Mucosa of descending colon (tissue), 3 donors: ENCODE measurements at regions not wholly inside any gene's neighbourhood (a gene's known extent, or its start where the extent isn't known, plus 50 kb on each side); places are given as distances from the start of the nearest gene placed in this dataset.

Experiments
- ATAC-seq: fragments of 200-7000 bp; cut with Tn5 transposase; one replicate; pipeline ENCODE4 v1.9.1; 2020; ENCODE audit warnings: mild to moderate bottlenecking, moderate library complexity
- DNase-seq, 3 donors: peaks; one replicate each; pipeline ENCODE4 v3.0.0-alpha.2; 2020
- H3K36me3 ChIP-seq: fragments of 200-600 bp; one replicate; pipeline ENCODE4 v1.8.0; 2021; ENCODE audit warnings: low read depth, mild to moderate bottlenecking
- H3K4me1 ChIP-seq: fragments of 200-600 bp; one replicate; pipeline ENCODE4 v1.8.0; 2021; ENCODE audit warnings: low read depth, mild to moderate bottlenecking
- H3K4me3 ChIP-seq: fragments of 200-600 bp; one replicate; pipeline ENCODE4 v1.8.0; 2021; ENCODE audit warnings: mild to moderate bottlenecking
- H3K9me3 ChIP-seq: fragments of 200-600 bp; one replicate; pipeline ENCODE4 v1.8.0; 2021; ENCODE audit warnings: mild to moderate bottlenecking
- CTCF ChIP-seq: fragments of 200-600 bp; IDR thresholded peaks from one replicate; pipeline ENCODE4 v1.8.0; 2022; ENCODE audit warnings: antibody characterized with exemption, mild to moderate bottlenecking
- intact Hi-C, 2 donors: fragments of 100-400 bp; cut with DNase I in 1 of 2; cut with micrococcal nuclease in 1 of 2; formaldehyde crosslinking; loops; one replicate each; pipeline versions ENCODE4 v1.11.0 to v1.11.1; 2022; cut with DNase I, micrococcal nuclease
- donor health status: DM: no; HTN: no; CAD: no; lungs with moderate emphysema.
- donor health status: DM: no; HTN: no; CAD: no.
- donor health status: DM: no; HTN: yes; CAD: no.

GRCh38 chr5:159764283-159765134, 151.8 kb upstream of the ADRA1B start:
- Histone ChIP-seq H3K9me3 (no peaks in the 10 kb centered on the region), H3K36me3 (no peaks in the 10 kb centered on the region), H3K4me1 (no peaks in the 10 kb centered on the region), H3K4me3 (no peak overlapping the region)
- intact Hi-C loops: no loop called here
- no peak for DNase-seq
- ATAC-seq: no peak
- no peak for TF ChIP-seq CTCF

GRCh38 chr5:159765135-159765433, 151.2 kb upstream of the ADRA1B start:
- Histone ChIP-seq H3K9me3 (no peaks in the 10 kb centered on the region), H3K36me3 (no peaks in the 10 kb centered on the region), H3K4me3 (no peak overlapping the region), H3K4me1 (no peaks in the 10 kb centered on the region)
- DNase-seq (no peak), ATAC-seq (no peak)
- TF ChIP-seq CTCF: no peak
- intact Hi-C loops: no loop called here

GRCh38 chr5:159765760-159766517, 150.3 kb upstream of the ADRA1B start:
- intact Hi-C loops: no loop called here
- no peak overlapping the region for H3K4me3 ChIP-seq
- ATAC-seq: no peak

GRCh38 chr5:159768243-159768642, 148.0 kb upstream of the ADRA1B start:
- intact Hi-C loops: no loop called here
- TF ChIP-seq CTCF: no peak
- Histone ChIP-seq H3K4me1 (no peaks in the 10 kb centered on the region), H3K4me3 (no peak overlapping the region), H3K36me3 (no peaks in the 10 kb centered on the region), H3K9me3 (no peaks in the 10 kb centered on the region)
- ATAC-seq (no peak), DNase-seq (no peak)

More at GRCh38 chr5:159765760-159766517, 150.3 kb upstream of the ADRA1B start:
- no peak for DNase-seq
- no peak for TF ChIP-seq CTCF
- no peaks in the 10 kb centered on the region for H3K4me1 ChIP-seq
- no peaks in the 10 kb centered on the region for H3K9me3 ChIP-seq
- no peaks in the 10 kb centered on the region for H3K36me3 ChIP-seq

GRCh38 chr5:159772698-159773061, 143.6 kb upstream of the ADRA1B start:
- intact Hi-C loops: no loop called here
- no peaks in the 10 kb centered on the region for H3K36me3 ChIP-seq
- DNase-seq (no peak), ATAC-seq (no peak)
- no peaks in the 10 kb centered on the region for H3K9me3 ChIP-seq
- no peak for TF ChIP-seq CTCF
- H3K4me3 ChIP-seq: no peak overlapping the region
- H3K4me1 ChIP-seq: no peaks in the 10 kb centered on the region
